CD14-positive monocyte (primary cell): ENCODE measurements at regions not wholly inside any gene's neighbourhood (a gene's known extent, or its start where the extent isn't known, plus 50 kb on each side); places are given as distances from the start of the nearest gene placed in this dataset.

ENCODE experiments used
- DNase-seq, 3 donors: peaks; one replicate each; pipeline ENCODE4 v3.0.0-alpha.2; 2011 to 2022
- H2AFZ ChIP-seq: 2 replicates; pipeline ENCODE4 v1.6.0; 2012; ENCODE audit warnings: mild to moderate bottlenecking, low read depth, low read length, inconsistent platforms; ENCODE audit not compliant: insufficient read depth, poor library complexity, severe bottlenecking
- H3K27ac ChIP-seq, 2 donors: 1 replicate in 1 of 2; 2 replicates in 1 of 2; pipeline ENCODE4 v1.5.1; 2012 to 2013; ENCODE audit warnings: low read length in 2 of 2, control low read depth in 1 of 2, inconsistent platforms in 1 of 2, low read depth in 1 of 2, mild to moderate bottlenecking in 1 of 2
- H3K27me3 ChIP-seq, 2 donors: one replicate each; pipeline versions ENCODE4 v1.6.0 to v1.6.1; 2011 to 2013; ENCODE audit warnings: low read length in 2 of 2; ENCODE audit not compliant: control insufficient read depth in 2 of 2, insufficient read depth in 2 of 2
- H3K36me3 ChIP-seq, 2 donors: replicated peaks in 1 of 2; 1 replicate in 1 of 2; 2 replicates in 1 of 2; pipeline versions ENCODE4 v1.5.1 to v1.6.1; 2012 to 2013; ENCODE audit warnings: low read length in 2 of 2, control low read depth in 1 of 2, inconsistent platforms in 1 of 2, mild to moderate bottlenecking in 1 of 2; ENCODE audit not compliant: insufficient read depth in 2 of 2, control insufficient read depth in 1 of 2
- H3K4me1 ChIP-seq, 2 donors: 1 replicate in 1 of 2; 2 replicates in 1 of 2; pipeline versions ENCODE4 v1.5.1 to v1.6.1; 2012 to 2013; ENCODE audit warnings: low read length in 2 of 2, control low read depth in 1 of 2, inconsistent platforms in 1 of 2, mild to moderate bottlenecking in 1 of 2, moderate library complexity in 1 of 2; ENCODE audit not compliant: insufficient read depth in 2 of 2, control insufficient read depth in 1 of 2
- H3K4me2 ChIP-seq: replicated peaks from 2 replicates; pipeline ENCODE3; 2012; ENCODE audit warnings: low read length, moderate library complexity, mild to moderate bottlenecking; ENCODE audit not compliant: poor library complexity, severe bottlenecking; ENCODE audit errors: extremely low read depth
- H3K4me3 ChIP-seq, 3 experiments: fragments of 200-600 bp in 1 of 3; sonication (generic) in 1 of 3; replicated peaks in 1 of 3; 1 replicate in 2 of 3; 2 replicates in 1 of 3; pipeline ENCODE4 v1.5.1; 2011 to 2013; ENCODE audit warnings: low read length in 3 of 3, mild to moderate bottlenecking in 3 of 3, control low read depth in 2 of 3, low read depth in 2 of 3, inconsistent platforms in 1 of 3, moderate library complexity in 1 of 3
- H3K79me2 ChIP-seq: 2 replicates; pipeline ENCODE4 v1.6.0; 2012; ENCODE audit warnings: mild to moderate bottlenecking, control low read depth, inconsistent platforms, low read length, moderate library complexity; ENCODE audit not compliant: insufficient read depth
- H3K9ac ChIP-seq: 2 replicates; pipeline ENCODE4 v1.6.0; 2017; ENCODE audit warnings: low read length, mild to moderate bottlenecking; ENCODE audit not compliant: insufficient read depth, poor library complexity, severe bottlenecking
- H3K9me3 ChIP-seq, 2 donors: replicated peaks in 1 of 2; 1 replicate in 1 of 2; 2 replicates in 1 of 2; pipeline versions ENCODE4 v1.5.1 to v1.6.1; 2012 to 2013; ENCODE audit warnings: low read length in 2 of 2, control low read depth in 1 of 2; ENCODE audit not compliant: control insufficient read depth in 1 of 2, insufficient read depth in 1 of 2
- H4K20me1 ChIP-seq: 2 replicates; pipeline ENCODE4 v1.6.0; 2012; ENCODE audit warnings: mild to moderate bottlenecking, low read length, control low read depth, moderate library complexity; ENCODE audit not compliant: insufficient read depth
- H3K27ac Mint-ChIP-seq, 7 donors: one replicate each; pipeline ENCODE4 v1.8.0; 2020; ENCODE audit warnings: mild to moderate bottlenecking in 7 of 7, mixed read lengths in 7 of 7, moderate library complexity in 6 of 7, inconsistent platforms in 2 of 7
- H3K27me3 Mint-ChIP-seq, 3 donors: one replicate each; pipeline ENCODE4 v1.8.0; 2021 to 2022; ENCODE audit warnings: low read depth in 3 of 3, mild to moderate bottlenecking in 3 of 3, mixed read lengths in 3 of 3, moderate library complexity in 3 of 3, inconsistent platforms in 1 of 3
- H3K36me3 Mint-ChIP-seq, 2 donors: one replicate each; pipeline ENCODE4 v1.8.0; 2020; ENCODE audit warnings: mixed read lengths in 2 of 2, inconsistent platforms in 1 of 2, mild to moderate bottlenecking in 1 of 2
- H3K4me1 Mint-ChIP-seq: one replicate; pipeline ENCODE4 v1.8.0; 2020; ENCODE audit warnings: mild to moderate bottlenecking, mixed read lengths
- H3K4me3 Mint-ChIP-seq, 2 donors: one replicate each; pipeline ENCODE4 v1.8.0; 2020; ENCODE audit warnings: mild to moderate bottlenecking in 2 of 2, mixed read lengths in 2 of 2, moderate library complexity in 1 of 2
- H3K9me3 Mint-ChIP-seq, 7 donors: one replicate each; pipeline ENCODE4 v1.8.0; 2020 to 2022; ENCODE audit warnings: mixed read lengths in 7 of 7, mild to moderate bottlenecking in 6 of 7, moderate library complexity in 6 of 7, inconsistent platforms in 2 of 7
- WGBS: methylation state at CpG from one replicate; pipeline ENCODE4 v1.1.5; 2013; ENCODE audit warnings: missing lambda C conversion rate; ENCODE audit not compliant: insufficient coverage; 5-methylcytosine and 5-hydroxymethylcytosine counted together
- intact Hi-C, 2 donors: fragments of 100-400 bp; cut with micrococcal nuclease; formaldehyde crosslinking; loops; one replicate each; pipeline versions ENCODE4 v1.15.0 to v1.15.1; 2023
- TF ChIP-seq, protein P1 (sequence below): fragments of 200-600 bp; IDR thresholded peaks from one replicate; pipeline ENCODE4 v1.8.0; 2022; ENCODE audit warnings: antibody characterized with exemption, mild to moderate bottlenecking

DNA sequence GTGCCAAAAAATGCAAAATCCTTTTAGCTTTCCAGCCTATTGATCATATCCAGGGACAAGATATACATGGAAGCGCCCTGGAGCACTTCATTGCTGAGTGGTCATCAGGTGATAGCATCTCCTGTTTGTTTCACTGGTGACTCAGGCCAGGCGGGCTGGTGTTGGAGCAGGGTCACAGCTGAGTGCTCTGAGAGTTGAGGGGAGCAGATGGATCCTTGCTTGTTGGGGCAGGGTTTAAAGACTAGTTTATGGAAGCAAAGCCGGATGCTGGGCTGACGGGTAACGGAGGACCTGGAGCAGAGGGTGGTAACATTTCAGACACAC lies 405.0 kb upstream of the TPM1 start:
- no peak for DNase-seq
- Histone ChIP-seq H3K4me2 (no peak overlapping the region), H3K9ac (no peak overlapping the region), H4K20me1 (no peaks in the 10 kb centered on the region), H3K4me1 (peaks cover 7 to 11% of the 10 kb centered on the region in 2 donors), H3K27ac (no peak overlapping the region), H3K36me3 (no peaks in the 10 kb centered on the region), H2AFZ (no peak overlapping the region), H3K4me3 (no peak overlapping the region), H3K9me3 (no peaks in the 10 kb centered on the region), H3K79me2 (no peaks in the 10 kb centered on the region), H3K27me3 (no peaks in the 10 kb centered on the region)
- TF ChIP-seq, protein P1, sequence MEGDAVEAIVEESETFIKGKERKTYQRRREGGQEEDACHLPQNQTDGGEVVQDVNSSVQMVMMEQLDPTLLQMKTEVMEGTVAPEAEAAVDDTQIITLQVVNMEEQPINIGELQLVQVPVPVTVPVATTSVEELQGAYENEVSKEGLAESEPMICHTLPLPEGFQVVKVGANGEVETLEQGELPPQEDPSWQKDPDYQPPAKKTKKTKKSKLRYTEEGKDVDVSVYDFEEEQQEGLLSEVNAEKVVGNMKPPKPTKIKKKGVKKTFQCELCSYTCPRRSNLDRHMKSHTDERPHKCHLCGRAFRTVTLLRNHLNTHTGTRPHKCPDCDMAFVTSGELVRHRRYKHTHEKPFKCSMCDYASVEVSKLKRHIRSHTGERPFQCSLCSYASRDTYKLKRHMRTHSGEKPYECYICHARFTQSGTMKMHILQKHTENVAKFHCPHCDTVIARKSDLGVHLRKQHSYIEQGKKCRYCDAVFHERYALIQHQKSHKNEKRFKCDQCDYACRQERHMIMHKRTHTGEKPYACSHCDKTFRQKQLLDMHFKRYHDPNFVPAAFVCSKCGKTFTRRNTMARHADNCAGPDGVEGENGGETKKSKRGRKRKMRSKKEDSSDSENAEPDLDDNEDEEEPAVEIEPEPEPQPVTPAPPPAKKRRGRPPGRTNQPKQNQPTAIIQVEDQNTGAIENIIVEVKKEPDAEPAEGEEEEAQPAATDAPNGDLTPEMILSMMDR: no peak
- Mint-ChIP-seq H3K4me1 (peaks cover 11% of the 10 kb centered on the region), H3K27me3 (peaks cover 0 to 6% (median 0%) of the 10 kb centered on the region in 3 donors), H3K27ac (no peak overlapping the region), H3K4me3 (no peak overlapping the region), H3K36me3 (no peaks in the 10 kb centered on the region), H3K9me3 (peaks cover 0 to 3% (median 0%) of the 10 kb centered on the region in 7 donors)
- WGBS: 96% methylated on average over 5 of the region's 5 CpGs
- intact Hi-C loops: no loop called here

DNA sequence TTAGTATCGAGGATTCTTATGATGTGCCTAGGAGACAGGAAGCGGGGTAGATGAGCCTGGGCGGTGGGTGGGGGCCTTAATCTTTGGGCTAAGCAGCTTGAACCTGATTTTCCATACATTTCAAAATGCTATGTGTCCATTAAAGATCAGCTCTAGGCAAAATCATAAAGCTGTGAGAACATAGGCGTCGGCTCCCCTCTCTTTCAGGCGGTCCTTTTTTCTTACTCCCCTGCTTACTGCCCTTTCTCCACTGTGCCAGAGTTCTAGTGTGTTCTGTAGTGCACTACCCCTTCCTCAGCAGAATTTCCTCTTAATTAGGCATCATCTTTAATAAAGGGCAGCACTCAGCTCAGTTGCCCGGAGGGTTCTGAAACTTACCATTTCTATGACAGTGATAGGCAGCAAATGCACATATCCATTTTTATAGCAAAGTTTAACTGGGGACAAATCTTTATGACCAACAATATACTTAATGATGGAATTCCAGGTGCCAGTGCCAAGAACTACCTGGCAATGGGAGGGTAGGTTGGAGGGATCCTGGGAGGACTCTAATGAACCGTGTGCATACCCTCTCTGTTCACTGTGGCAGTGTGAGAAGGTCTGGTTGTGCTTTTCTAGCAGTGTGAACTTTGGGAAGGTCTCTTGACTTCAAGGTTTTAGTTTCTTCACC lies 404.5 kb upstream of the TPM1 start:
- TF ChIP-seq, protein P1: no peak
- H3K27ac ChIP-seq: no peak overlapping the region
- DNase-seq: no peak
- H3K36me3 ChIP-seq: no peaks in the 10 kb centered on the region
- H3K27me3 Mint-ChIP-seq: peaks cover 0 to 6% (median 0%) of the 10 kb centered on the region in 3 donors
- peaks cover 11% of the 10 kb centered on the region for H3K4me1 Mint-ChIP-seq
- H3K9me3 Mint-ChIP-seq: peaks cover 0 to 3% (median 0%) of the 10 kb centered on the region in 7 donors
- WGBS: 100% methylated on average over 1 of the region's 8 CpGs
- no peaks in the 10 kb centered on the region for H3K27me3 ChIP-seq
- H3K36me3 Mint-ChIP-seq: no peaks in the 10 kb centered on the region
- intact Hi-C loops: no loop called here
- H4K20me1 ChIP-seq: no peaks in the 10 kb centered on the region
- peaks cover 7 to 11% of the 10 kb centered on the region in 2 donors for H3K4me1 ChIP-seq
- H3K4me3 ChIP-seq: no peak overlapping the region
- H3K9me3 ChIP-seq: no peaks in the 10 kb centered on the region
- no peak overlapping the region for H3K4me3 Mint-ChIP-seq
- H3K27ac Mint-ChIP-seq: no peak overlapping the region
- no peaks in the 10 kb centered on the region for H3K79me2 ChIP-seq
- no peak overlapping the region for H3K9ac ChIP-seq
- no peak overlapping the region for H3K4me2 ChIP-seq
- no peak overlapping the region for H2AFZ ChIP-seq
